GM18868 (cell line): ENCODE measurements at regions not wholly inside any gene's neighbourhood (a gene's known extent, or its start where the extent isn't known, plus 50 kb on each side); places are given as distances from the start of the nearest gene placed in this dataset.
"Not testable (repeated sequence)": the region's sequence is repeated elsewhere in the genome, so short reads cannot be mapped to it uniquely, and the experiment has no call there.

Experiments used
- ATAC-seq: cut with Tn5 transposase; IDR thresholded peaks from one replicate; pipeline ENCODE4 v1.9.1; 2021; ENCODE audit warnings: mild to moderate bottlenecking, moderate library complexity; ENCODE audit not compliant: unreplicated experiment

GRCh38 chr10:8656261-8656660 is 601.8 kb downstream of the GATA3 start:
- no peak for ATAC-seq

DNA sequence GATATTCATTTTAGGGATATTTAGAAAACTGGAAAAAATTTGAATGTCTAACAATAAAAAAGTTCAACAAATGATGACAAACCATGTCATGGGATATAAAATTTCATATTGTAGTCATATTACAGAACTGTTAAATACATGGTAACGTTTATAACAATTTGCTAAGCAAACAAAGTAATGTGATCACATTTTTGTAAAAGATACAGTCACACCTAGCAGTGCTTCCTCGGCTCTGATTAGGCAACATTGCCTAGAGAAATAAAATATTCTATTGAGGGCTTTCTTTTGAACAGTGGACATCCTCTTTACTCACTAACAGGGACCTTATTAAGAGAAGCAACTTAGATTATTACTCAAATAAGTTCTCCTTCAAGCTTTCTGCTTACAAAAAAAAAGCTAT is 605.5 kb downstream of the GATA3 start:
- no peak for ATAC-seq

DNA sequence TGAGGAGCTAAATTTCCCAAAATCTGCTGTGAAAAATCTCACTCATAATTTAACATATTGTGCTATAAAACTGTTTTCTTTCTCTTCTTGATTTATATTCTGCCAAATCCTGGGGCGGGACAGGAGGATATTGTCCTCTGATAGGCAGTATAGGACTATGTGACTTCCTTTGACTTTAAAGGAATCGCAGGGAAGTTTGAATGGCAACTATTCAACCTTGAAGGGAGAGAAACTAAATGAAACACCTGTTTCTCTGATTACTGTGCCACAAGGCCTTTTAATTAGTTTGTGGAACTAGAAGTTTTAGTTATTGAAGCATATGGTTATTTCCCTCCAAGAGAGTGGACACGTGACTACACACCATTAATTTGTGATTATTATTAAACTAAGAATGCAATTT is 607.4 kb downstream of the GATA3 start:
- ATAC-seq, result no peak

- no peak for ATAC-seq
These were observed 608.6 kb downstream of the GATA3 start for GRCh38 chr10:8663131-8663530.

- no peak for ATAC-seq
These were observed 610.8 kb downstream of the GATA3 start for GRCh38 chr10:8665322-8665721.

DNA sequence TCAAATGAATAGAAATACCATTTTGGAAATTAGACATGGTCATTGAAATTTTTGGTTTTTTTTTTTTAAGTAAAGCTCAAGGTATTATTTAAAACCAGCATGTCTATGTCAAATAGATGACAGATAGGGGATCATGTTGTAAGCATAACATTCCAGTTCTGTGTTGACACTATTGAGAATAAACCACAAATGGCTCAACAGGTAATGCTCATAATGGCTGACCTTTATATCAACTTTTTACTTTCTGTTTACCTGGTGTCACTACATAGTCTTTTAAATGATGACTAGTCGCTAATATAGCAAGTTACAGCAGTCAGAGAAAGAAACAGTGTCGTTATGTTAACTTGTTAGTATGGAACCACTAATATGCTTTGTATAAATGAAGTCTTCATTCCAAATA is 616.0 kb downstream of the GATA3 start:
- ATAC-seq, result no peak

- no peak for ATAC-seq
These were observed 619.7 kb downstream of the GATA3 start for GRCh38 chr10:8674230-8674629.

DNA sequence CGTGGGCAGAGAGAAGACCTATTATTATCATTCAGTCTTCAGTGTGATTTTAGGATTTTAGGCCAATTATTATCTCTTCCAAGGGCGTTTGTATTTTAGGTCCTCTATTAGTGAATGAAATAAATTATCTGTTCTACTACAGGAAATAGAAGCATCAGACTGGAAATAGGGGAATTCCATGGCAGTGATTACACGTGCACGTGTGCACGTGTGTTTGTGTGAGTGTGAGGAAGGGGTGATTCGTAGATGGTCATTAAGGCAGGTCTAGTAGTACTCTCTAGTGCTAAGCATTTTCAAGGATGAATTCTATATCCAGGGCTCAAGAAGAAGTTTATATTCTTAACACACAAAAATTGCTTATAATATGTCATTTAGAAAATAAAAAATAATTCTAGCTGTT is 623.2 kb downstream of the GATA3 start:
- ATAC-seq, result no peak

DNA sequence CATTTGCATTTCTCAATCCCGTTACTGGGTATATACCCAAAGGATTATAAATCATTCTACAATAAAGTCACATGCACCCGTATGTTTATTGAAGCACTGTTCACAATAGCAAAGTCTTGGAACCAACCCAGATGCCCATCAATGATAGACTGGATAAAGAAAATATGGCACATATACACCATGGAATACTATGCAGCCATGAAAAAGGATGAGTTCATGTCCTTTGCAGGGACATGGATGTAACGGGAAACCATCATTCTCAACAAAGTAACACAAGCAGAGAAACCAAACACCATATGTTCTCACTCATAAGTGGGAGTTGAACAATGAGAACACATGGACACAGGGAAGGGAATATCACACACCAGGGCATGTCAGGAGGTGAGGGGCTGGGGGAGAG is 630.4 kb downstream of the GATA3 start:
- ATAC-seq, result not testable (repeated sequence)

DNA sequence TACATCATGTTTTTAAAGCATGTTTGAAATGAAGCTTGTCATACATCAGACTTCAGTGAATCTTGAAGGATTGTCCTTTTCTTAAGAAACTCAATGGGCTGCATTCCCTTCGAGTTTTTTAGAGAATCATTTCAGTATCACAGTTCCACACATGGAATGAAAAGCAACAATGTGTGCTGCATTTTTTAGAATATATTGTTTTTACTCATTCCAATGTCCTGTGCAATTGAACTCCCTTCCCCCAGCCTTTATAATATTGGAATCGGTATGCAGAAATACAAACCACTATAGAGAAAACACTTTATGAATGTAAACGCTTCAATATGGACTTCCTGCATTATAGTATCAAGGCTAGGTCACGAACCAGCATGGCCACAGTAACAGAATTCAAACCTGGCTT is 634.4 kb downstream of the GATA3 start:
- no peak for ATAC-seq

DNA sequence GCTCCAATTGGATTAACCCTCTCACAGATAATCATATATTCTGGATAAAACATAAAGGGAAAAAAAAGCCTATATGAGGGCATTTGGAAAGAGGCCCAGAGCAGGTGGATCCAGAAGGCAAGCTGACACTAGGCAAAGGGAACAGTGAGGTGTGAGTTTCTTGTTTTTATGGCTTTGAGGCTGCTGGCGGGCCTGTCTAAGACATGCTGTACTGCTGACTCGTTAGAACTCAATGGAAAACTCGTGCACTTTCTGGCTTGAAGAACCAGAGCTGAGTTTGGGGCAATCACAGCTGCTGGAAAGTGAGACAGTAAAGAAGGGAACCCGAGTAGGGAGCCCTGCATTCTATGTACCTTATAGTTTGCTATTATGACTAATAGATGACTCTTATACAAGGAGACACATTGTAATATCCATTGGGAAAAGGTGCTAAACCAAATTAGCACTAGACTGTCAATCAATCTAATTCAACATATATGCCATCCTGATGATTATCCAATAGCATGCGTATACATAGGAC is 637.1 kb downstream of the GATA3 start:
- no peak for ATAC-seq

DNA sequence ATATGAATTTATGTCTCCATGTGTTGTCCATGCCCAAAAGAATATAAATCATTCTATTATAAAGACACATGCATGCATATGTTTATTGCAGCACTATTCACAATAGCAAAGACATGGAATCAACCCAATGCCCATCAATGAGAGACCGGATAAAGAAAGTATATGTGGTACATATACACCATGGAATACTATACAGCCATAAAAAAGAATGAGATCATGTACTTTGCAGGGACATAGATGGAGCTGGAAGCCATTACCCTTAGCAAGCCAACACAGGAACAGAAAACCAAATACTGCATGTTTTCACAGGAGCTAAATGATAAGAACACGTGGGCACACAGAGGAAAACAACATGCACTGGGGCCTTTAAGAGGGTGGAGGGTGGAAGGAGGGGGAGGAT is 639.1 kb downstream of the GATA3 start:
- not testable (repeated sequence) for ATAC-seq

DNA sequence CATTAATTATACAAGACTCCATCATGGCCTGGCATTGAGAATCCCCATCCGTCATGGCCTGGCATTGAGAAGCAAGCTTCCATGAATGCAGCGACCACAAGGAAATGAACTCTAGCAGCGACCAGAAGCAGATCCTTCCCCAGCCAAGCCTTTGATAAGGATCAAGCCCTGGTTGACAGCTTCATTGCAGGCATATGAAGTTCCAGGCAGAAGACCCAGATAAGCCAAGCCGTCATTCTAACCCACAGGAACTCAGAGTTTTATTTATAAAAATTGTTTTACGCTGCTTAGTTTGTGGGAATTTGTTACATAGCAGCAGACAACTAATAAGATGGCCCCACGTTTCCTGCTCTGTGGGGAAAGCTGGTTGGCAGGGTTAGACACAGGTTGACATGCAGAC is 642.3 kb downstream of the GATA3 start:
- no peak for ATAC-seq

- no peak for ATAC-seq
These were observed 646.2 kb downstream of the GATA3 start for GRCh38 chr10:8700689-8701088.

- ATAC-seq, result no peak
These were observed 647.7 kb downstream of the GATA3 start for GRCh38 chr10:8702181-8702580.

DNA sequence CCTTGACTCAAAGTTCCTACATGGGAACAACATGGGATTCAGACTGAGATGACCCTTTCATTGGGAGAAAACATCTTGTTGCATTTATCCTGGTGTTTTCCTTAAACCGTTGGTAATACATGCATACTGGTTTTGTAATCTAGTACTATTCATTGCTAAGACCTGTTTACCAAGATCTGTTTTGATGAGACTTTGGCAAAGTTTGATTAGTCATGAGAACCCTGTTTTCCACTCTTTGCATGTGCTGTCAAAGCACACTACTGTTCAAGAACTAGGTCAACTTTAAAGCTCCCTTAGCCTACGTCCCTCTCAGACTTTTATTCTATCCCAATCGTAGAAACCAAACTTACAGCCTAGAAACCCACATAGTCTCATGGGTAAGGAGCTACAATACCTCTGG is 650.9 kb downstream of the GATA3 start:
- no peak for ATAC-seq

GRCh38 chr10:8712656-8713055 is 658.2 kb downstream of the GATA3 start:
- ATAC-seq, result no peak

DNA sequence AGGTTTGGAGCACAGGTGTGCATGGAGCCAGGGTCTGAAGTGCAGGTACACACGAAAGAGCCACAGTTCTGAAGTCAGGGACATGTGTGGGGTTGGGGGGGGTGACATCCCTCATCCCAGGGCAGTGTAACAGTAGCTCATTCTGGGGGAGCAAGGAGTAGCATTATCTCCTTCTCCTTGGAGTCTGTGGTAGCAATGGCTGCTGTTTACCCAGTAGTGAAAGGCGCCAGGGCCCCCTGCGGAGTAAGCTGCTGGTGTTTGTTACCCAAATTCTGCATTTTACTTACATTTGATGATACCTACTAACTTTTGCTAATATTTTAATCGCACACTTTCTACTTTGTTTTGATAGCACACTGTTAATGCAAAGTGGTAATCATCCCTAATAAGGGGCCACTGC is 665.5 kb downstream of the GATA3 start:
- ATAC-seq, result no peak

DNA sequence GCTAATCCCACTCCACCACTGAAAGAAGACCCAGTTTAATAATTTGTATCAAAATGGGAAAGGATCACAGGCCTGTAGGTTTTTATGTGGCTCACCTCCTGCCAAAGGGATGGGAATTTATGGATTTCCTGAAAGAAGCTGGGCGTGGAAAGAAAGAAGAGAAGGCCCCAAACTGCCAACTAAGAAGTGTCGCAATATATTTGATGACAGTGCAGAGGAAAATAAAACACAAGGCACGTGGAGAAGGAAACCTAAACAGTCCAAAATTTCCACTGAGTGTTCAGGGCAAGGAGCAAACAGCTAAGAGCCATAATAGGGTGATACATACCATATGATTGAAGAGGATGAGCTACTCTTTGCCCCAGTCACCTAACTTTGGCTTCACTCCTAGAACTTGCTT is 667.2 kb downstream of the GATA3 start:
- ATAC-seq, result no peak

GRCh38 chr10:8722835-8723234 is 668.3 kb downstream of the GATA3 start:
- ATAC-seq, result no peak

DNA sequence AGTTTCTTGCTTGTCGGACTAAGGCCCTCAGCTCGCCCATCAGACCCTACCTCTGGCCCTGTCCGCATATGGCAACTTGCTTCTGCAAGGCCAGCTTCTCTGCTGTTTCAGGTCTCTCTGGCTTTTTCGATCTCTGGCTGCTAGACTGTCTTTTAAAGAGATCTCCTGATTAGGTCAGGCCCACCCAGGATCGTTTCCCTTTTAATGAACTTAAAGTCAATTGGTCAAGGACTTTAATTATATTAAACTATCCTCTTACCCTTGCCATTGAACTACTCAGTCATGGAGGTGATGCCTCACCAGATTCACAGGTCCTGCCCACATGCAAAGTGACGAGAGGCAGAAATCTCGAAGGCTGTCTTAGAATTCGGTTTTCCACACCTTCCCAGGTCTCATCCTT is 670.9 kb downstream of the GATA3 start:
- no peak for ATAC-seq

GRCh38 chr10:8726084-8726778 is 671.7 kb downstream of the GATA3 start:
- ATAC-seq, result no peak

- ATAC-seq, result no peak
These were observed 672.2 kb downstream of the GATA3 start for GRCh38 chr10:8726779-8727084.
